ENCODE measurements at regions not wholly inside any gene's neighbourhood (a gene's known extent, or its start where the extent isn't known, plus 50 kb on each side); places are given as distances from the start of the nearest gene placed in this dataset.

DNA sequence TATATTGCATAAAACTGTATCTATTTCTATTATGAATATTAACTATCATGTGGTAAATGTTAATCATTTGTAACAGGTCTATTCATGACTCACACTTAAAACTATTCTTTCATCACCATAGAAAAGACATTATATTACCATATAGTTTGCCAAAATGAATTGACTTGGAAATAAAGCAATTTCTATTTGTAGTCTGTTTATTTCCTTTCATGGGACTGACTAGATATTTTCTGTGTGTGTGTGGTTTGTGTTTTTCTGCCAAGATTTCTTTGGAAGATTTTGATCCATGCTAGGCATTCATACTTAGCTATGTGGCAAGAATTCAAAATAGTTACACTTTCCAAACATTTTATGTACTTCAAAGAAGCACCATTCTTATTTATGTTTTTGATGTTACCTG lies 522.5 kb upstream of the AGTR1 start:
- no peak for DNase-seq

DNA sequence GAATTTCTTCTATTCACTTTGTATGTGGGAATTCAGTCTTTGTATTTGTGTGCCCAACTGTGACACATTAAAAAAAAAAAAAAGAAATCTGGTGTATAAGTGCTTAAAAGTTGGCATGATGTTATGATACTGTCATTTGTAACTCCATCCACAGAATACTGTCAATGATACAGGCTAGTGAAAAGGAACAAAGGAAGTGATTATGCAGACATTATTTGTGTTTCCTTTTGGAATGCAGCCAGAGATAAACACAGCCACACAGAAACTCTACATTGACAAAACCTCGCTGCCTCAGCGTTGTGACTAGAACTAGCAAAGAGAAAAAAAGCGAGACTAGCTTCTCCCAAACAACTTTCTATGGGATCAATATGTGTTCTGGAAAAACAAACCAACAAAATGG lies 519.2 kb upstream of the AGTR1 start:
- peak; percentile 11 for DNase-seq

DNA sequence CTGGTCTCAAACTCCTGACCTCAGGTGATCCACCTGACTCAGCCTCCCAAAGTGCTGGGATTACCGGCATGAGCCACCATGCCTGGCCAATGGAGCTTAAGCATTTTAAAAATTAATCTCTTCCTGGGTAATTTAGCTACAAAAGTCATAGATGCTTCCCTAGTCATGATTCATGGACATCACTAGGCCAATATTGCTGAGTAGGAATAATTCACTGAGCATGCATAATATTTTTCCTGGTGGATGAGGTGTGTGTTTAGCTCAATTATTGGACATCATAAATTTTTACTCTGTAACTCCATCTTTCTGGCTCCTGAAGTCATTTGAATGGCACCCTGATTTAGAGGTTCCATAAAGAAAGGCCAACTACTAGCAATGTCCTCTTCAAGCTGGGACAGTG lies 512.9 kb upstream of the AGTR1 start:
- no peak for DNase-seq

DNA sequence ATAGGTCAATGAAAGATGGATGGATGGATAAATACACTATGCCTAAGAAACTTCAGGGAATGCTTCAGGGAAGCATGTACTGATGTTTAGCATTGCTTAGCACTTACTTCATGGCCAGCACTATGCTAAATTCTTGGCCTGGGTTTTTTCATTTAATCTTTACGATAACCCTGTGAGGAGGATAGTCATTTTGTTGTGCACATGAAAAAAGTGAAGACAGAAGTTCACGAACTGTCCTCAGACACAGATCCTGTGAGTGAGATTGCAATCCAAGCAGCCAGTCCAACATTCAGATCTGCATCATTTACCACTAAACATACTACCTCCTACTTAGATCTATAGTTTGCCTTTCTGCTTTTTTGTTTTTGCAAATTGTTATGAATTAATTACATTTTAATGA lies 510.8 kb upstream of the AGTR1 start:
- DNase-seq: no peak

- DNase-seq: no peak
Measured at GRCh38 chr3:148187296-148187695, 510.4 kb upstream of the AGTR1 start.

- no peak for DNase-seq
Measured at GRCh38 chr3:148190441-148190990, 507.2 kb upstream of the AGTR1 start.

DNA sequence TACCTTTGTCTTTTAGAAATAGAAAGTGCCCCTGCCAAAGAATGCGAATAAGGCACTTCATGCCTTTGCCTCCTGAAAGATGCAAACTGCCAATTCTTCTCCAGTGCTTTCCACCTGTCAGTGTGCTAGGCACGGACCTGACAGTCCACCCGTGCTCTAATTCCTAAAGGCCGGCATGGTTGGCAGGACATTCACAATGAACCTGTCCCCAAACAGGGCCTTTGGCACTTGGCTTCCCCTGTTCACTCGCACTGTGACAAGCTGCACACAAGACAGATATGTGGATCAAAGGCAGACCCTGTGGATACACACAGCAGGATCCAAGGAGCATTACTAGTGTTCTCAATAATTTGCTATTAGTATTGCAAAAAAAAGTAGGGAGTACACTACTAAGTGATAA lies 505.7 kb upstream of the AGTR1 start:
- peak; percentile 26 for DNase-seq

- no peak for DNase-seq
Measured at GRCh38 chr3:148197061-148197460, 500.6 kb upstream of the AGTR1 start.

DNA sequence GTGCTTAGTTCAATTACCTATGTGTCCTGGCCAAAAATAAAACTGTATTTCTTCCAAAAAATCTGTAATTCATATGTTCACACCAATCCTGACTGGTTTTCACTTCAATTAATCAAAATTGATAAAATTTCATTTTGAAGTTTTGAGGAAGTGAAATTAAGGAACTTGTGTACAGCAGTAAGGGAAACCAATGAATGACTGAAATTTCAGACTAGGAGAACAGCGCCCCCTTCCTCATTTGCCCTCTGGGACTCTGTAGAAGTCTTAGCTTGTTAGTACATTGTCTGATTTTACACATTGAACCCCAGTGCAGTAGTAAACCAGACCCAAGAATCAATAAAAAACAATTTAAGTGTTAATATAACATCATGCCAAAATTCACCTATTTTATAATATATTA lies 495.3 kb upstream of the AGTR1 start:
- DNase-seq: no peak

GRCh38 chr3:148203297-148204010 lies 494.2 kb upstream of the AGTR1 start:
- DNase-seq: peak; percentile 62

DNA sequence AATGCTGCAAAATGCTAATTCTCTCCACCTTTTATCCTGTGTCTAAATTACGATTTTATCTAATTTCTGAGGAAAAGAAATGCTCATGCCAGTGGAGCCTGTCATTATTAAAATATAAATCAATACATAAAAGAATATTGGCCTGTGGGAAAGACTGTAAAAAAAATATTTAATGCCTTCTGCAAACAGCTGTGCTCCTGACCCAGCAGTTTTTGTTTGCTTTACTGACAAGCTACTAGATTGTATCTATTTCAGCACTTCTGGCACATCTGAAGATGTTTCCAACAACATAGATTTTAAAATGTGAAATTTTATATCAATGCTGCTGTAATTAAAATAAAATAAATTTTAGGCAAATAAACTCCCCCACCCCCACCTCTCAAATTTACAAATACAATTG lies 493.6 kb upstream of the AGTR1 start:
- no peak for DNase-seq

- no peak for DNase-seq
Measured at GRCh38 chr3:148205977-148206376, 491.7 kb upstream of the AGTR1 start.

- no peak for DNase-seq
Measured at GRCh38 chr3:148206446-148206845, 491.3 kb upstream of the AGTR1 start.

- no peak for DNase-seq
Measured at GRCh38 chr3:148208975-148209374, 488.7 kb upstream of the AGTR1 start.

- DNase-seq: no peak
Measured at GRCh38 chr3:148211725-148212124, 486.0 kb upstream of the AGTR1 start.

GRCh38 chr3:148214705-148215104 lies 483.0 kb upstream of the AGTR1 start:
- DNase-seq: no peak

DNA sequence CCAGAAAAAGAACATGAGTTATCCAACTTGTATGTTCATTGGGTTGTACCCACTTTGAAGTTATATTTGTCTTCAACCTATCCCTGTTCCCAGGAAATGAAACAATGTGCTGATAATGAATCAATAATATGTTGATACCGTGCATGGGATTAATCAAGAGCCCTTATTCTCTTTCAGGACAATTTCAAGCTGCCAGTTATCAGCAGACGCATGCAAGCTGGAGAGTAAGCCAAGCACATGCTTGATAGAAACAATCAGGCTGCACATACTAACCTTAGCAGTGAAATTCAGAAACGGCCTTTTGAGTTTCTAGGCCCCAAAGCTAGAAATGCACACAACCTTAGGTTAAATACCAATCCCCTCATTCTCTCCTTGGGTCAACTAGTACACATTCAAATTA lies 480.4 kb upstream of the AGTR1 start:
- DNase-seq: no peak

DNA sequence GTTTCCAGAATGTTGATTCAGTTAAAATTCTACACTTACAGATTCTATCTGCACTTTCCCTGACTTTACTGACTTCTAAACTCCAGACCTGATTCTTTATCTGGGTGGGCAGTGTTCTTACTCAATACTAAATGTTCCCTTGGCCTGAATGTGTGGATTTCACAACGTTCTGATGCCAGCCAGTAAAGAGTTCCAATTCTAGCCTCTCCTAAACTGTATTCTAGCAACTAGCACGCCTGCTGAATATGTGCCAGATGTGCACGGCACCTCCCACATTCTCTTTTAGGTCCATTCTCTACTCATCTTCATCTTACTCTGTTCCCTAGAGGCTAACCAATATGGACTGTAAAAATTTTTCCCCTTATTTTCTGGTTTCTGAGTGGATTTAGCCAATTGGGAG lies 479.5 kb upstream of the AGTR1 start:
- DNase-seq: no peak

DNA sequence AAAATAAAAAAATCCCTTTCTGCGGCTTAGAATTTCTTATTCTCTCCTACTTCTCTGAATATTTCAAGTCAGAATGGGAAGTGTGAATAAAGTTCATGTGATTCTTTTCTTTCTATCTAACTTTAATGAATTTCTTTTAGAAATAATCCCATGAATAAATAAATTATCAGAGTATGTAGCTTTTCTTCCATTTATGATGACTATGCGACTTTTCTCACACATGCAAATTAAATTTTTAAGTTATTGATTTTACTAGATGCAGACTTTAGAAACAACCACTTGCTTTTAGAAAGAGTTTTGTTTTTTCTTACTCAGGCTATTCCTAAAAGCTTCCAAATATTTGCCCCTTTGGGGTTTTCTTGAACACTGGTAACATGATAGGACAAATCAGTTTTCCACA lies 477.7 kb upstream of the AGTR1 start:
- no peak for DNase-seq

GRCh38 chr3:148221303-148221702 lies 476.4 kb upstream of the AGTR1 start:
- DNase-seq: no peak

DNA sequence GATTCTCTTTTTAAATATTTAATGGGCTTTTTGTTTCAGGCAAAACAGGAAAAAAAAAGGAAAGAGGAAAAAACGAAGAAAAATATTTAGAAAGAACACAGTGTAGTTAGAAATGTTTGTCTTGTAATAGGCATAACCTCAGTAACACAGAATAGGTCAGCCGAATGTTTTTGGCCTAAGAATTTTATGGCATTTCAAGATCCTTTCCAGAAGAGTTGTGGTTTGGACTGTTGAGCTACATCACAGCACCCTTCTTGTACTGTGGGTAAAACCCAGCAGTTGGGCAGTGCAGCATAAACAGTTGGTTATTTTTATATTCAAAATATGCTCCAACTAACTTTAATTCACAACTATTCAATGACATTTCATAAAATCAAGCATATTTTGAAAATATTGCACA lies 474.4 kb upstream of the AGTR1 start:
- no peak for DNase-seq

- no peak for DNase-seq
Measured at GRCh38 chr3:148226246-148226645, 471.5 kb upstream of the AGTR1 start.

DNA sequence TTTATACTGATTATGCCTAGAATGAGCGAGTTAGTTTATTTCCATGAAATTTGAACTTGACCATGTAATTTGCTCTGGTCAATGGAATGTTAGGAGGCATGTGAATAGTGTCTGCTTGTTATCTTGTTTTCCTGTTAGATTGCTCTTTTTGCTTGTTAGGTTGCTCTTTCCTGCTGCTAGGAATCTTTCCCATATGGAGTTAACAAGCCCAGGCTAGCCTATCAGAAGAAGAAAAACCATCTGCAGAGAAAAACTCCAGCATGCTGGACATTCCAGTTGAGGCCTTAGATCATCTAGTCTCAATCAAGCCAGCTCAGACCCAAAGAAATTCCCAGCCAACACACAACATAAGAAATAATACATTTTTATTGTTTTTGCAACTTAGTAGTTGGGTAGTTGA lies 470.2 kb upstream of the AGTR1 start:
- DNase-seq: no peak

DNA sequence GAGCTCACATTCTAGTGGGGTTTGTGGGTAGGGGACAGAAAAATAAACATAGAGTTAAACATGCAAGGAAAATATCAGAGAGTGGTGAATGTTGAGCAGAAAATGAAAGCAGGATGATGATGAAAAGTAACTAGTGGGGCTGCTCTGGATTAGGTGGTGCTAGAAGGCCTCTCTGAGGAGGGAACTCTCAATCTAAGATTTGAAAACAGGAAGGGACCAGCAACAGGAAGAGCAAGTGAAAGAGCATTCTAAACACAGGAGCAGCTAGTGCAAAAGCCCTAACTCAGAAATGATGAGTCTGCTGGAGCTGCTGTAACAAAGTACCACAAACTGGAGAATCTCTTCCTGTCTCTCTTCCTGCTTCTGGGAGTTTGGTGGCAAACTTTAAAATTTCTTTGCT lies 468.6 kb upstream of the AGTR1 start:
- no peak for DNase-seq

- DNase-seq: no peak
Measured at GRCh38 chr3:148230473-148230872, 467.2 kb upstream of the AGTR1 start.

Data from retina (tissue), 1 donor.